Activated T-helper 2 cell treated with anti-CD3 and anti-CD28 coated beads, Interferon-gamma antibody, Interleukin-2, Interleukin-4, amounts not matched to agents 10 μg/mL and 5 μg/mL and 100 μg/mL, durations not matched to agents 14 hours and 24 hours and 36 hours (primary cell): ENCODE measurements at regions not wholly inside any gene's neighbourhood (a gene's known extent, or its start where the extent isn't known, plus 50 kb on each side); places are given as distances from the start of the nearest gene placed in this dataset.
"Not testable (repeated sequence)": the region's sequence is repeated elsewhere in the genome, so short reads cannot be mapped to it uniquely, and the experiment has no call there.

Source experiments
- DNase-seq: peaks from one replicate; pipeline ENCODE4 v3.0.0; 2021; ENCODE audit warnings: low spot score
- H3K27ac Mint-ChIP-seq: one replicate; pipeline ENCODE4 v1.8.0; 2021; ENCODE audit warnings: mixed read lengths
- H3K27me3 Mint-ChIP-seq: one replicate; pipeline ENCODE4 v1.8.0; 2021; ENCODE audit warnings: low read depth, mixed read lengths
- H3K36me3 Mint-ChIP-seq: one replicate; pipeline ENCODE4 v1.8.0; 2021; ENCODE audit warnings: low read depth, mixed read lengths
- H3K4me1 Mint-ChIP-seq: one replicate; pipeline ENCODE4 v1.8.0; 2021; ENCODE audit warnings: low read depth, mixed read lengths
- H3K4me3 Mint-ChIP-seq: one replicate; pipeline ENCODE4 v1.8.0; 2021; ENCODE audit warnings: low read depth, mild to moderate bottlenecking, moderate library complexity, mixed read lengths
- H3K9me3 Mint-ChIP-seq: one replicate; pipeline ENCODE4 v1.8.0; 2021; ENCODE audit warnings: mixed read lengths
- intact Hi-C: fragments of 100-400 bp; cut with micrococcal nuclease; formaldehyde crosslinking; loops from one replicate; pipeline ENCODE4 v1.15.1; 2023

DNA sequence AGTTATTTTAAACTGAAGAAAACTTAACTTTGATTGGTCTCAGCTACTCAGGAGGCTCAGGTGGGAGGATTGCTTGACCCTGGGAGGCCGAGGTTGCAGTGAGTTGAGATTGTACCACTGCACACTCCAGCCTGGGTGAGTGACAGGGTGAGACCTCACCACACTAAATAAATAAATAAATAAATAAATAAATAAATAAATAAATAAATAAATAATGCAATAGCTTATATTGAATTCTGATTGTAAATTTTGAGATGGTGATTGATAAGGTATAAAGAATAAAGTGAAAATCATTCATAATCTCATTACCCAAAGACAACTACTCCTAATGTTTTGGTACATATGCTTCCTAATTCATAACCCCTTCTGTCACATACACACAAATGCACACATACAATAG lies 58.1 kb downstream of the TUBA3C start:
- Mint-ChIP-seq H3K36me3 (no peaks in the 10 kb centered on the region), H3K27ac (no peak overlapping the region), H3K4me3 (no peak overlapping the region), H3K27me3 (no peaks in the 10 kb centered on the region), H3K9me3 (peaks cover 22% of the 10 kb centered on the region), H3K4me1 (no peaks in the 10 kb centered on the region)
- no peak for DNase-seq
- intact Hi-C loops, result no loop called here

DNA sequence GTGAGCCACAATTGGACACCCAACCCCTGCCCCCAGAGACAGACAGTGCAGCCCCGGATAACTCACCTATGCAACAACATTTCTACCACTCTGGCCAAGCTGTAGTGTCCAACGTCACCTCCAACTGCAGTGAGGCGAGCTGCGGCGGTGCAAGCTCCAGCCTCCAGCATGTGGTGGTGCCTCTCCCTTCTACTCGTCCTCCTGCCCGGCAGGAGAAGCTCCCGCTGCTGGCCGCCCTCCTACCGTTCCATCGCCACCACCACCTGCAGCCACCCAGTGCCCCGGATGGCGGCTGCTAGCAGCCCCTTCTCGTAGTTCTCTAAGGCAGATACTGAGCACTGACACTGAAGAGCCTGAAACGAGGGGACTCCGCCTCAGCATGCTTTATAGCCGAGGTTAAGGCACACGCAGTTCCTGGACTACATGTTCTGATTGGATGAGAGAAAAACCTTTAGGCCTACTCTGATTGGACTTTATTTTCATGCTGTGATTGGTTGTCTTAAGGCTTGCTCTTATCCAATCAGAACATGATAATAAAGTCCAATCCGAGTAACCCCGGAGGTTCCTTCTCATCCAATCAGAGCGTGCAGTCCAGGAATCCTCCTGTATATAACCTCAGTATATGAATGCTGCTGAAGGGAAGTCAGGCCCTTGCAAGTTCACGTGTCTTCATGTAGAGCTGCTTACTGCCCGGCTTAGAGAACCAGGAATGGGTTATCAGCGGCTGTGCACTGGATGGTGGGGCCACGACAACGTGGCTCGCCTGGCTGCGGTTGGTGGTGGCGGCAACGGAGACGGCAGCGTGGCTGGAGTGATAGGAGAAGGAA lies 63.5 kb downstream of the TUBA3C start:
- no peak overlapping the region for H3K27ac Mint-ChIP-seq
- no peaks in the 10 kb centered on the region for H3K4me1 Mint-ChIP-seq
- H3K9me3 Mint-ChIP-seq, result peaks cover 29% of the 10 kb centered on the region
- H3K36me3 Mint-ChIP-seq, result no peaks in the 10 kb centered on the region
- no peaks in the 10 kb centered on the region for H3K27me3 Mint-ChIP-seq
- H3K4me3 Mint-ChIP-seq, result no peak overlapping the region
- intact Hi-C loops, result no loop called here
- no peak for DNase-seq

DNA sequence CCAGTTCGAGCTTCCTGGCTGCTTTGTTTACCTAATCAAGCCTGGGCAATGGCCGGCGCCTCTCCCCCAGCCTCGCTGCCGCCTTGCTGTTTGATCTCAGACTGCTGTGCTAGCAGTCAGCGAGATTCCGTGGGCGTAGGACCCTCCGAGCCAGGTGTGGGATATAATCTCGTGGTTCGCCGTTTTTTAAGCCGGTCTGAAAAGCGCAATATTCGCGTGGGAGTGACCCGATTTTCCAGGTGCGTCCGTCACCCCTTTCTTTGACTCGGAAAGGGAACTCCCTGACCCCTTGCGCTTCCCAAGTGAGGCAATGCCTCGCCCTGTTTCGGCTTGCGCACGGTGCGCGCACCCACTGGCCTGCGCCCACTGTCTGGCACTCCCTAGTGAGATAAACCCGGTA lies 72.4 kb downstream of the TUBA3C start:
- DNase-seq, intact Hi-C loops, H3K4me3 Mint-ChIP-seq, H3K27me3 Mint-ChIP-seq, H3K27ac Mint-ChIP-seq, H3K4me1 Mint-ChIP-seq, H3K36me3 Mint-ChIP-seq: not testable (repeated sequence)
- peaks cover 13% of the 10 kb centered on the region for H3K9me3 Mint-ChIP-seq

DNA sequence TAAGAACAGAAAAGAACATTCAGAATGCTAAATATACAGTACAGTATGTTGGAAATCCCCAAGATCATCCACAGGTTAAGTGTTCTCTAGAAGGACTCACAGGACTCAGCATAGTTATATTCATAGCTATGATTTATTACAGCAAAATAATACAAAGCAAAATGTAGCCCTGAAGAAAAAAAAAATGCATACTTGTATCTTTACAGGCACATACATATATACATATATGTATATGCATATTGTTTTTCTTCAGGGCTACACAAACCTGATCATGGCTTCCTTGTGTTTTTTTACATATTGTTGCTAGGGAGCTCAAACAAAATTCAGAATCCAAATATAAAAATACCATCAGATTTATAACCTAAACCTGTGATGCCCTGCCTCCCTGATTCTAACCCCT lies 78.5 kb downstream of the TUBA3C start:
- intact Hi-C loops, result no loop called here

DNA sequence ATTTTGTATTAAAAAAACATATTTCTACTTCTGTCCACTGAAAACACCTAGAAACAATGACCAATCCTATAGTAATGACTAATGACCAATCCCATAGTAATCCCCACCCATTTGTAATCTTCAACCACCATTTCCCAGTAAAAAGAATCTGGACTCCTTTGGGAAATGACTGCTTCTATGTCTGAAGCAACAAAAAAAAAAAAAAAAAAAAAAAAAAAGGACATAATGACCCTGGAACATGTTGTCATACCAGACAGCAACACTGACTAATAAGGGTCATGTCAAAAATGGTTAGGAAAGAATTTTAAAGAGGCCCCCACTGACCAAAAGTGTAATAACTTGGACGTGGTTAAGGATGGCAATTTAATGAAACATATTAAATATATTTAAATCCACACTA lies 88.3 kb downstream of the TUBA3C start:
- Mint-ChIP-seq H3K4me3 (no peak overlapping the region), H3K9me3 (peaks cover 16% of the 10 kb centered on the region), H3K4me1 (no peaks in the 10 kb centered on the region), H3K27me3 (no peaks in the 10 kb centered on the region), H3K27ac (no peak overlapping the region), H3K36me3 (no peaks in the 10 kb centered on the region)
- no peak for DNase-seq
- intact Hi-C loops, result no loop called here

More for the DNA sequence above, 78.5 kb downstream of the TUBA3C start:
- DNase-seq, result no peak
- Mint-ChIP-seq H3K27ac (no peak overlapping the region), H3K27me3 (no peaks in the 10 kb centered on the region), H3K9me3 (peaks cover 4% of the 10 kb centered on the region), H3K4me1 (no peaks in the 10 kb centered on the region), H3K36me3 (no peaks in the 10 kb centered on the region), H3K4me3 (no peak overlapping the region)

DNA sequence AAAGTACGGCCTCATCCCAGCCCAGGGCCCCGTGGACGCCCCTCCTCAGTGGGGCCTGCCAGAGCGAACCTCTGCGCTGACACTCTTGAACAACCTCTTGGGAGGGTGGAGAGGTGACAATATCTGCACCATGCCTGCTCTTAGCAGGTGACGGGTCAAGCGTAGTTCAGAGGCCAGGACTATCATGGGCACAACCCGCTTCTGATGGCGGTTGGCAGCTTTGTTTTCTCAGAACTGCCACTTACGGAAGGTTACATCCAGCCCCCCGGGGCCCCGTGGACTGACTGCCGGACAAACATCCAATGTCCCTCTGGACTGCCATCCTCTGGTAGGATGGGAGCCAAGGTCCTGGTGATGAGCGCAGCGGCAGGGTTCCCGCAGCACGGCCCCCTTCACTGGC lies 91.1 kb downstream of the TUBA3C start:
- Mint-ChIP-seq H3K4me1 (no peaks in the 10 kb centered on the region), H3K36me3 (no peaks in the 10 kb centered on the region), H3K27me3 (no peaks in the 10 kb centered on the region), H3K4me3 (no peak overlapping the region), H3K27ac (no peak overlapping the region), H3K9me3 (peaks cover 8% of the 10 kb centered on the region)
- intact Hi-C loops, result no loop called here
- no peak for DNase-seq

DNA sequence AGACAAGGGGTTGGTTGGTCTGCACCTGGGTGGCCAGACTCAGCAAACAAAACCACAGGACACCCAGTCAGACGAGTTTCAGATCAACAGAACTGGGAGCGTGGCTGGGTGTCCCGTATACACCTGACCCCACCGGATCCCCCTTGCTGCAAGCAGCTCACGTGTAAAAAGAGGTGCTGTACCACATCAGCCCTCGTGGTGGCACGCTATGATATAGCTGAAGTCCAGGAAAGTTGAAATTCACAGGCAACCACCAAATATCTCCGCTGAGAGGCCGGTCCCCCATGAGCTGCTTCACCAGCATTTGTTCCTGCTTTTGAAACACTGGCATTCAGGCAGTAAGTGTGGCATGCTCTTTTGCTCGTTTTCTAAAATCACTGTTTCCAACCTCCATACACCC lies 92.3 kb downstream of the TUBA3C start:
- peaks cover 8% of the 10 kb centered on the region for H3K9me3 Mint-ChIP-seq
- H3K36me3 Mint-ChIP-seq, result no peaks in the 10 kb centered on the region
- DNase-seq, result no peak
- intact Hi-C loops, result no loop called here
- H3K27ac Mint-ChIP-seq, result no peak overlapping the region
- no peaks in the 10 kb centered on the region for H3K4me1 Mint-ChIP-seq
- H3K4me3 Mint-ChIP-seq, result no peak overlapping the region
- H3K27me3 Mint-ChIP-seq, result no peaks in the 10 kb centered on the region

DNA sequence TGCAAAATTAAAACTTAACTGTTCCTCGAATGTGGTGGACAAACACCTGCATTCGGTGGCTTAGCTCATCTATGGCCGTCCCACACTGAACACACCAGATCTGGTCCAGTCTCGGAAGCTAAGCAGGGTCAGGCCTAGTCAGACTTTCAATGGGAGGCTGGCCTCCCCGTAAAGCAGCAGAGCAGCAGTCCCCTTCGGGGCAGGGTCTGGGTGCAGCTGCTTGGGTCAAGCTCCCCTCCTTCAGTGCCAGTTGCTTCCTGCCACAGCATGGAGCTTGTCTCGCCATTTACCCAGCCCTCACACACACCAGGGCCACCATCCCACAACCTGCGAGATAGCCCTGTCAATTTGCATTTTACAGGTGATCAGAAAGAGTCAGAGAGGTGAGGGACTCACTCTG lies 93.2 kb downstream of the TUBA3C start:
- Mint-ChIP-seq H3K9me3 (peaks cover 8% of the 10 kb centered on the region), H3K4me1 (no peaks in the 10 kb centered on the region), H3K27me3 (no peaks in the 10 kb centered on the region), H3K4me3 (no peak overlapping the region), H3K27ac (no peak overlapping the region), H3K36me3 (no peaks in the 10 kb centered on the region)
- intact Hi-C loops, result no loop called here
- no peak for DNase-seq

DNA sequence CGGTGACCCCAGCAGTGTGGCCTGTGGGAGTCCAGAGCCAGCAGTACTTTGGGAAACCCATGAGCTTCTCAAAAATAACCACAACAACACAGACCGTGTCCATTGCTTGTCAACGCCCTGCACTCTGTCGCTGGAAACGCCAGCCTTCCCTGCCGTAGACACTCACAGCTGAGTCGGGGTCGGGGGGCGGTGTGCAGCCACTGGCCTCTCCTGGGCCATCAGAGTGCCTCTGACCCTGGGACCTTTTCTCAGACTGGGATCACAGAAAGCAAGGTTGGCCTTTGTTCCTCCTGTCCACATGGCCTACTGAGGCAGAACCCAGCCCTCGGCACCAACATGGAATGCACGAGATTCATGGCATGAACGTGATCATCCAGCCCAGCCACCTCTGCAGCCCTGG lies 95.7 kb downstream of the TUBA3C start:
- no peak overlapping the region for H3K4me3 Mint-ChIP-seq
- peaks cover 14% of the 10 kb centered on the region for H3K9me3 Mint-ChIP-seq
- H3K4me1 Mint-ChIP-seq, result no peaks in the 10 kb centered on the region
- intact Hi-C loops, result no loop called here
- no peaks in the 10 kb centered on the region for H3K27me3 Mint-ChIP-seq
- DNase-seq, result no peak
- no peak overlapping the region for H3K27ac Mint-ChIP-seq
- H3K36me3 Mint-ChIP-seq, result no peaks in the 10 kb centered on the region

DNA sequence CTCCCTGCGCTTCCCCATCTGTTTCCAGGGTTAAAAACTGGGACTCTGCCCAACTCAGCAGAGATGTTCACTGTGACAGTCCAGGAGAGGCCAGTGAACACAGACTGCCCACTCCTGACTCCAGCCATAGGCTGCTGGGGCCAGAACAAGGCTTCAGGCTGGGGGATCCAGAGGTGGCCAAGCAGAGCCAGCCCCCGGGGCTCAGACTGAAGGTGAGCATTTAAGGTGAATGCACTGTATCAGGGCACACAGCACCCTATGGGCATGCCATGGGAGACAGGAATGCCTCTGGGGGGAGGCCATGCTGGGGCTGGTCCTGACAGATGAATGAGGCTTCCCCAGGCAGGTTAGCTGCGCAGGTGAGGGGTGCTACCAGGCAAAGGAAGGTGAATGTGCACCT lies 96.4 kb downstream of the TUBA3C start:
- intact Hi-C loops, result no loop called here
- Mint-ChIP-seq H3K9me3 (peaks cover 14% of the 10 kb centered on the region), H3K4me3 (no peak overlapping the region)

DNA sequence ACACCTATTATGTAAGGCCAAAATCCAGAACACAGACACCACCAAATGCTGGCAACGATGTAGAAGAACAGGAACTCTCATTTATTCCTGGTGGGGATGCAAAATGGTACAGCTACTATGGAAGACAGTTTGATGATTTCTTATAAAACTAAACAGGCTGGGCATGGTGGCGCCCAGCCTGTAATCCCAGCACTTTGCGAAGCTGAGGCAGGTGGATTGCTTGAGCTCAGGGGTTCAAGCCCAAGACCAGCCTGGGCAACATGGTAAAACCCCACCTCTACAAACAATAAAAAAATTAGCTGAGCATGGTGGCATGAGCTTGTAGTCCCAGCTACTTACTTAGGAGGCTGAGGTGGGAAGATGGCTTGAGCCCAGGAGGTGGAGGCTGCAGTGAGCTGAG lies 98.3 kb downstream of the TUBA3C start:
- Mint-ChIP-seq H3K36me3 (no peaks in the 10 kb centered on the region), H3K27me3 (no peaks in the 10 kb centered on the region), H3K4me3 (no peak overlapping the region), H3K9me3 (peaks cover 13% of the 10 kb centered on the region), H3K4me1 (no peaks in the 10 kb centered on the region), H3K27ac (no peak overlapping the region)
- DNase-seq, result no peak
- intact Hi-C loops, result no loop called here

More for the DNA sequence above, 96.4 kb downstream of the TUBA3C start:
- H3K4me1 Mint-ChIP-seq, result no peaks in the 10 kb centered on the region
- H3K27ac Mint-ChIP-seq, result no peak overlapping the region
- H3K27me3 Mint-ChIP-seq, result no peaks in the 10 kb centered on the region
- H3K36me3 Mint-ChIP-seq, result no peaks in the 10 kb centered on the region
- DNase-seq, result no peak

DNA sequence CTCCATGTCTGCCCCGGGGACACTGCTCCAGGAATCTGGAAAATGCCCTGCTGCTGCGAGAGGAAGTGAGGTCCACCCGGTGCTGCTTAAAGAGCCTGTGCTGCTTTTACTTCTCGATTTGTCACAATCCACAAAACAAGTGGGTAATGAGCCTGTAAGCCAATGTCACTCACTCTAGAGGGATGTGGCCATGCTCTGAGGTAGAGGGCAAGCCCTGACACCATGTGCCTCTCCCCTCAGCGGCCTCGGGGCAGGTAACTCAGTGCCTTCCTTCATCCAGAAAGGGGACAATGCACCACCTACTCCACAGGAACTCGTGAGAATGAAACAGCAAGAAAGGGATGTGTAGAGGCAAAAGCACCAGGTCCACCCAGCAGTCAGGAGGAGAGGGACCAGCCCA lies 106.2 kb downstream of the TUBA3C start:
- intact Hi-C loops, result no loop called here
- no peaks in the 10 kb centered on the region for H3K36me3 Mint-ChIP-seq
- no peaks in the 10 kb centered on the region for H3K4me1 Mint-ChIP-seq
- no peak for DNase-seq
- H3K27ac Mint-ChIP-seq, result no peak overlapping the region
- H3K9me3 Mint-ChIP-seq, result peaks cover 16% of the 10 kb centered on the region
- H3K27me3 Mint-ChIP-seq, result no peaks in the 10 kb centered on the region
- H3K4me3 Mint-ChIP-seq, result no peak overlapping the region

DNA sequence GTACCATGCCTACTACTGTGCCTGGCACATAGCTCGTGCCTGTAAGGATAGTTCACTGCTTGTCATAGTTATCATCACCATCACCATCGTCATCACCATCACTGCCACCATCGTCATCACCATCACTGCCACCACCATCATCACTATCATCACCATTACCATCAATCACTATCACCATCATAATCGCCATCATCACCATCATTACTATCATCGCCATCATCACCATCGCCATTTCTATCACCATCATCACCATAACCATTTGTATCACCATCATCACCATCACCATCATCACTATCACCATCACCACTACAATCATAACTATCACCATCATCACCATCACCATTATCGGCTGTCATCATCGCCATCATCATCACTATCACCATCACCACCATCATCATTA lies 107.1 kb downstream of the TUBA3C start:
- H3K4me3 Mint-ChIP-seq, result no peak overlapping the region
- no peaks in the 10 kb centered on the region for H3K36me3 Mint-ChIP-seq
- DNase-seq, result no peak
- intact Hi-C loops, result no loop called here
- peaks cover 16% of the 10 kb centered on the region for H3K9me3 Mint-ChIP-seq
- no peaks in the 10 kb centered on the region for H3K4me1 Mint-ChIP-seq
- no peaks in the 10 kb centered on the region for H3K27me3 Mint-ChIP-seq
- H3K27ac Mint-ChIP-seq, result no peak overlapping the region

DNA sequence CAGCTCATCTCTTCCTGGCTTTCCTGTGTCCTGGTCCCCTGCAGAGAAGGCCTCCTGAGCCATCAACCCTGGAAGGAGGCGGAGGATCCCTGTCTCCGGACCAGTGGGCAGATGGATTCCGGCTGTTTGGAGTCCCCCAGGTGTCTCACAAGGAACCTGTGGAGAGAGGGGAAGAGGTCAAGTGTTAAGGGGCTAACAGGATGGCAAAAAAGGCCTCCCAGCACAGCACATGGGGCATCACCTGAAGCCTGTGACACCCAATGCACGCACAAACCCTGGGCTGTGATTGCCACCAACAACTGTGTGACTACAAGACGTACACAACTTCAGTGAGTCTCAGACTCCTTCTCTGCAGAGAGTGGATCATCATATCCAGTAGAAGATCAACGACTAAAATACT lies 107.5 kb downstream of the TUBA3C start:
- H3K4me1 Mint-ChIP-seq, H3K27me3 Mint-ChIP-seq, DNase-seq, H3K36me3 Mint-ChIP-seq, H3K27ac Mint-ChIP-seq, H3K4me3 Mint-ChIP-seq, intact Hi-C loops: not testable (repeated sequence)
- H3K9me3 Mint-ChIP-seq, result peaks cover 13% of the 10 kb centered on the region
